Panc1 (cell line): ENCODE measurements at regions not wholly inside any gene's neighbourhood (a gene's known extent, or its start where the extent isn't known, plus 50 kb on each side); places are given as distances from the start of the nearest gene placed in this dataset.

Experiments used
- ATAC-seq: fragments of 200-7000 bp; cut with Tn5 transposase; 2 replicates; pipeline ENCODE4 v1.9.1; 2020; ENCODE audit warnings: mild to moderate bottlenecking, moderate library complexity
- BruUV-seq: library from RNA; stranded (reverse); fragments of 400-500 nt; replicated peaks from 2 replicates; lab custom pipeline; 2021; lab: Mats Ljungman, UMichigan
- CTCF ChIA-PET: fragments of 300-600 bp; sonication (Branson Sonifier 250); formaldehyde crosslinking; loops from one replicate; lab custom pipeline; 2022; ENCODE audit warnings: antibody characterized with exemption; lab: Charles Lee
- POLR2A ChIA-PET: fragments of 300-600 bp; sonication (Branson Sonifier 250); formaldehyde crosslinking; loops from one replicate; lab custom pipeline; 2022; ENCODE audit warnings: antibody characterized with exemption; lab: Charles Lee
- DNase-seq: peaks from one replicate; pipeline ENCODE4 v3.0.0-alpha.2; 2010; ENCODE audit warnings: low read depth, low spot score
- H3K27ac ChIP-seq: 2 replicates; pipeline ENCODE4 v1.5.1; 2011; ENCODE audit warnings: mild to moderate bottlenecking, low read length, inconsistent platforms
- H3K27me3 ChIP-seq: fragments of 200-500 bp; sonication (Bioruptor generic); 2 replicates; pipeline ENCODE4 v1.6.0; 2014; ENCODE audit warnings: low read length, inconsistent platforms; ENCODE audit not compliant: control insufficient read depth, insufficient read depth
- H3K36me3 ChIP-seq: fragments of 200-500 bp; sonication (Bioruptor generic); 2 replicates; pipeline ENCODE4 v1.5.1; 2014; ENCODE audit warnings: inconsistent platforms, mild to moderate bottlenecking, low read length, moderate library complexity; ENCODE audit not compliant: control insufficient read depth, insufficient read depth
- H3K4me1 ChIP-seq: 2 replicates; pipeline ENCODE4 v1.5.1; 2011; ENCODE audit warnings: inconsistent platforms, mild to moderate bottlenecking, low read length, moderate library complexity; ENCODE audit not compliant: control insufficient read depth, insufficient read depth
- H3K4me3 ChIP-seq, 2 experiments: 2 replicates each; pipeline ENCODE4 v1.5.1; 2011 to 2012; ENCODE audit warnings: low read depth in 2 of 2, low read length in 2 of 2, mild to moderate bottlenecking in 2 of 2, inconsistent platforms in 1 of 2, moderate library complexity in 1 of 2
- H3K9me3 ChIP-seq: fragments of 200-500 bp; sonication (Bioruptor generic); 2 replicates; pipeline ENCODE4 v1.5.1; 2014; ENCODE audit warnings: low read depth, mild to moderate bottlenecking, inconsistent platforms, low read length, moderate library complexity; ENCODE audit not compliant: control insufficient read depth, insufficient read depth
- CTCF ChIP-seq: fragments of 450-650 bp; IDR thresholded peaks from 2 replicates; pipeline ENCODE4 v1.5.1; 2017; ENCODE audit warnings: mild to moderate bottlenecking
- POLR2AphosphoS5 ChIP-seq: IDR thresholded peaks from 2 replicates; pipeline ENCODE4 v1.6.1; 2012; ENCODE audit warnings: mild to moderate bottlenecking, low read depth, low read length, moderate library complexity
- REST ChIP-seq, 2 experiments: IDR thresholded peaks; 2 replicates each; pipeline ENCODE4 v1.6.1; 2011 to 2012; ENCODE audit warnings: low read depth in 2 of 2, control low read depth in 1 of 2, low read length in 1 of 2, mild to moderate bottlenecking in 1 of 2, moderate library complexity in 1 of 2; ENCODE audit not compliant: insufficient read depth in 1 of 2
- SIN3A ChIP-seq: IDR thresholded peaks from 2 replicates; pipeline ENCODE4 v1.6.1; 2012; ENCODE audit warnings: low read depth, mild to moderate bottlenecking, low read length, moderate library complexity, borderline replicate concordance; ENCODE audit not compliant: insufficient read depth
- TCF7L2 ChIP-seq: IDR thresholded peaks from 2 replicates; pipeline ENCODE4 v1.6.1; 2011; ENCODE audit warnings: mild to moderate bottlenecking, low read depth, low read length, inconsistent platforms
- in situ Hi-C: cut with HindIII; loops from 2 replicates; pipeline ENCODE4 v1.10.0; 2016; ENCODE audit warnings: low sequenced_read_pairs, low pct_unique_long_range_greater_than_20kb
- intact Hi-C: fragments of 100-400 bp; cut with micrococcal nuclease; formaldehyde crosslinking; loops from one replicate; pipeline ENCODE4 v1.10.0; 2022; ENCODE audit not compliant: unreplicated experiment

- no peak overlapping the region for H3K4me3 ChIP-seq
- intact Hi-C loops, result no loop called here
- CTCF ChIA-PET, result no interaction called here
- no peak for DNase-seq
- in situ Hi-C loops, result no loop called here
- POLR2A ChIA-PET, result no interaction called here
- no peak overlapping the region for H3K27ac ChIP-seq
- no TSS peak for BruUV-seq
- H3K36me3 ChIP-seq, result no peaks in the 10 kb centered on the region
- H3K27me3 ChIP-seq, result no peaks in the 10 kb centered on the region
- no peaks in the 10 kb centered on the region for H3K4me1 ChIP-seq
- ATAC-seq, result no peak
- TF ChIP-seq POLR2AphosphoS5 (no peak), TCF7L2 (no peak), SIN3A (no peak), REST (IDR thresholded peaks at IDR 0.05; ENCODE audit: insufficient read depth in 1 of 2, low read depth in 2 of 2, low read length in 1 of 2) (no peak), CTCF (no peak)
- H3K9me3 ChIP-seq, result no peaks in the 10 kb centered on the region
These were observed 116.6 kb upstream of the GALNT17 start for GRCh38 chr7:71015252-71015900.

GRCh38 chr7:71016401-71016800 is 115.5 kb upstream of the GALNT17 start:
- intact Hi-C loops, result no loop called here
- DNase-seq (no peak), ATAC-seq (no peak)
- POLR2A ChIA-PET, result no interaction called here
- Histone ChIP-seq H3K4me3 (no peak overlapping the region), H3K27ac (no peak overlapping the region), H3K4me1 (no peaks in the 10 kb centered on the region), H3K27me3 (no peaks in the 10 kb centered on the region), H3K36me3 (no peaks in the 10 kb centered on the region), H3K9me3 (no peaks in the 10 kb centered on the region)
- CTCF ChIA-PET, result no interaction called here
- BruUV-seq, result no TSS peak
- in situ Hi-C loops, result no loop called here
- TF ChIP-seq POLR2AphosphoS5 (no peak), REST (IDR thresholded peaks at IDR 0.05; ENCODE audit: insufficient read depth in 1 of 2, low read depth in 2 of 2, low read length in 1 of 2) (no peak)
